ENCODE measurements at regions not wholly inside any gene's neighbourhood (a gene's known extent, or its start where the extent isn't known, plus 50 kb on each side); places are given as distances from the start of the nearest gene placed in this dataset.
A peak's percentile ranks its signal among the peaks of the same experiment; 100 is the strongest.
"Not testable (repeated sequence)": the region's sequence is repeated elsewhere in the genome, so short reads cannot be mapped to it uniquely, and the experiment has no call there.

DNA sequence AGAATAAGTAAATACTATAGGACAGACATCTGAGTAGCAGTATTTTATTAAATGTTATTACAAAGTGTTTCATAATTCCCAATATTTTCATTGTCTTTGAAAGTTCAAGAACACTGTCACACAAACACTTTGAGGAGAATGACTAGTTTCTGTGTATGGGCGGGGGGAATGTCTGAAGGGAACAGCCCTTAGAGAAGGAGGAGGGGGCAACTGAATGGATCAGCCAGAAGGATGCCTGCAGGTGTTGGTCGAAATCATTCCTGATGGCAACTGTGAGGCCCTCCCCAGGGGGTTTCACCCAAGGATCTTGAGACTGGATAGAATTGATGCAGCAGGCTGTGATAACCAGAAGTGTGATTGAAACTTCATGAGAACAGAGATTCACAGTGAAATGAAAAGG lies 223.2 kb upstream of the C1orf87 start:
- DNase-seq: no peak

DNA sequence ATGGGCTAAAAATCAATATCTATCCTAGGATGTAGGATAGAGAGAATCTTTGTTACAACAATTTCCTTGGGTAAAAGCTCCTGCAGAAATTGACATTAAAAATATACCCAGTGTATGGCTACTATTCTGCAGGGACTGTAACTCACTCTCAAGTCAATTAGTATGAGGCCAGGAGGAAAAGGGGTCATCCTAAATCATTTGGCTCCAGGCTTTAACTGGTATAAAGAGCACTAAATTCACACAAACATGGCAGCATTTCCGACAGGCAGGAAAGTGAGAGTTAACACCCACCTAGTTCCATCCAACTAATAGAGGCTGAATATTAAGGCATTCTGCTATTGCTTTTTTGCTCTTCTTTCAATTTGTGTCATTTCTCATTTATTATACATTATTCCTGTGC lies 218.6 kb upstream of the C1orf87 start:
- no peak for DNase-seq

DNA sequence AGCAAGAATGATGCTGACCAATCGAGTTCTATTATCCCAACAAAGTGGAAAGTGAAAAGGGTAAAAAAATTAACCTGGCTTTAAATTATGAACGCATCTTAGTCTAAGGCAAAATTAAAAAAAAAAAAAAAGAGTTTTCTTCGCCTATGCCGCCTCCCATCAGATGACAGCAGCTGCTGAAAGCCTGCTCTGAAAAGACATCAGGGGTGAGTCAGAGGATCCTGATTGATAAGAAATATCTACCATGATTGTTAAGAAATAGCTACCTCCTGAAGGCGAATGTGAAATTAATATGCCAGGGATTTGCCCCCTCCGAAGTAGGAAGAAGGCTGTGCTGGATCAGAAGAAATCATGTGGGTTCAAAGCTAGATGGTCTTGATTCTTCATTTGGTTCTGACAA lies 216.8 kb upstream of the C1orf87 start:
- DNase-seq: no peak

DNA sequence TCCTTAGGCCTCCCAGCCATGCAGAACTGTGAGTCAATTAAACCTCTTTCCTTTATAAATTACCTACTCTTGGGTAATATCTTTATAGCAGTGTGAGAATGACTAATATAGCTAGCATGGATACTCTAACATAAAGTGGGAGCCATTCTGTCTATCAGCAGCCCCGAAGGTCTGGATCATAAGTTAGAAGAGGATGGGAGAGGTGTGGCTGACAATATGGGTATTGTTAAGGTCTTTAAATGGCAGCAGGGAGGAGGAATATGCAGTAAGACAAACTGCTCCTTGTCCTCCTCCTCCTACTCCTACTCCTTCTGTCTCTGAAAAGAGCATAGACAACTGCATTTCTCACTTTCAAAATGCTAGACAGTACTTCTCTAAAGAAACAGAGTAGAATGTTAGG lies 214.0 kb upstream of the C1orf87 start:
- DNase-seq: no peak

GRCh38 chr1:60283690-60284089 lies 210.1 kb upstream of the C1orf87 start:
- no peak for DNase-seq

- peak; percentile 83 for DNase-seq
Measured at GRCh38 chr1:60281360-60281932, 207.9 kb upstream of the C1orf87 start.

DNA sequence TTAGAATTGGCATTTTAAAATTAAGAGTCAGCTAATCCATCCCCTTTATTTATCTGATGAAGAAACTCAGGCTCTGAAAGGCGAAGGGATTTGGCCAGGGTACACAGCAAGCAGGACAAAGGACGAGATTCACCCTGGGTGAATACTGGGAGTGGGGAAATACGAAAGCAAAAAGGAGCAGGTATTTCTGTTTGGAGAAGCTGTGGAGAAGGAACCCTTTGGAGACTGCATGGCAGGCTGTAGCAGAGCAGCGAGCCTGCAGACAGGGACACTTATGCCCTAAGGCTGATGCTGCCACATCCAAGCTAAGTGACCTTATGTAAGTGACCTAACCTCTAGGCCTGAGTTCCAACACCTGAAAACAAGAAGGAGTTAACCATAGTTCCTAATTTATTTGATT lies 207.2 kb upstream of the C1orf87 start:
- DNase-seq: no peak

DNA sequence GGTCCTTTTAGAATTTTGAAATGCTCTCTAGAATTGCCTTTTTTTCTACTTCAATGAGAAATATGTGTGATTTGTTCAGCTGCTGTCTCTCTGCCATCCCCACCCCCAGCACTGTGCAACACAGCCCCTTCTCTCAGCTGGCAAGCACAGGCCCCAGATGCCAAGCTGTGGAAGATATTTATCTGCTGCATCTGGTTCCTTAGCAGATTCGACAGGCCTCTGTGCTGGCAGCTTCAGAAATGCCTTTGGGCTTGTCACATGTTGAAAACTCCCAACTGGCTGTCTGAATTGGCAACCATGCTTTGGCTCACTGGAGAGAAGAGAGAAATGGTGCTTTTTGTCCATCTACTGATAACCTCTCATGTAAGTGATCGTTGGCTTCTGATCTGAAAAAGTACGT lies 206.7 kb upstream of the C1orf87 start:
- peak; percentile 21 for DNase-seq

- DNase-seq: peak; percentile 58
Measured at GRCh38 chr1:60279798-60280197, 206.2 kb upstream of the C1orf87 start.

- DNase-seq: no peak
Measured at GRCh38 chr1:60277269-60277668, 203.7 kb upstream of the C1orf87 start.

DNA sequence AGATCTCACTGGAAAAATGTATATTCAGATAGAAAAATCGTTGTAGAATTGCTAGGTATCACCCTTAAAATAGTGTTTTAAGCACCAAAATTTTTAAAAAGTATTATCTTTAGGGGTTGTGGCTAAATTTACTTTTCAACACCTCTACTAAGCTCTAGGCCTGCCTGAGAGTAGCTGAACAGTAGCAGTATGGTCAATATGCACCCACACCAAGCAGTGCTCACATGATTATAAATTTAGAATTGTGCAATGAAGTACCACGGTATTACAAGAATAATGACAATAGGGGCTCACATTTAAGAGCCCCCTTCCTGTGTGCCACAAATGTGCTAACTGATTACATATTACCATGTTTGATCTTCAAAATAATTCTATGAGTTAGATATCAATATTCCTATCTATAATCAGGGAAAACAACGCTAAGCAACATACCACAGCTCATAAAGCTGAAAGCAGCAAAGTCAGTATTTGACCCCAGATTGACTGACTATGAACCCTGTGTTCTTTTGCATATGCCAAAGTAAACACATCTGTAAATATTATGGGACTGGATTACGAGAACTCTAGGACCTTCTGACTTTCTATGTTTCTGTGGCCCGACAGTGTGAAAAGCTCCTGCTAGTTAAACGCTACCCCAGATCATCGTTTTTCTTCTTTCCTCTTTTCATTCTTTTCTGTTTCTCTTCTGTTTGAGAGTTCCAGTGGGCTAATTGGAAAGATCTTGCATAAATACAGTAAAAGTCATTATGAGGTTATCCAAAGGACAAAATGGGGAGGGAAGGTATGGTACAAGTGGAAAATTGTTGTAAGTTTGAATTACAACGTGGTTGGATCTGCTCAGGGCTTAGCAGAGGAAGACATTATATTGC lies 201.1 kb upstream of the C1orf87 start:
- DNase-seq: no peak

DNA sequence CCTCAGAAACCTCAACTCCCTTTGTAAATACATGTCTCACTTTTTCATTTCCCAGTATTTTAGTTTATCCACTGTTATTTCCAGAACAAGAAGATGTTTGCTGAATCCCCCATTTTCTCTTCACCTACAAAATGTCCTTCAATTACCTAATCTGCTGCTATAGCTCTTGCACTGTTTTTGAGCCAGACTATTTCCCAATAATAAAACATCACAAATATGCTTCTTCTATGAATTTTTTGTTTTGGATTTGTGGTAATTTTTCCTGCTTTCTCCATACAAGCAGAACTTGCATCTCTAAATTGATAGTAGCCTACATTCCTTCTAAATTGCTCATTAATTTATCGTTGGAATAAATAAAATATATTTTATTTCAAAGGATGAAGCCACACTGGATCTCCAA lies 199.6 kb upstream of the C1orf87 start:
- DNase-seq: no peak

- no peak for DNase-seq
Measured at GRCh38 chr1:60271041-60271440, 197.5 kb upstream of the C1orf87 start.

GRCh38 chr1:60268451-60268850 lies 194.9 kb upstream of the C1orf87 start:
- no peak for DNase-seq

DNA sequence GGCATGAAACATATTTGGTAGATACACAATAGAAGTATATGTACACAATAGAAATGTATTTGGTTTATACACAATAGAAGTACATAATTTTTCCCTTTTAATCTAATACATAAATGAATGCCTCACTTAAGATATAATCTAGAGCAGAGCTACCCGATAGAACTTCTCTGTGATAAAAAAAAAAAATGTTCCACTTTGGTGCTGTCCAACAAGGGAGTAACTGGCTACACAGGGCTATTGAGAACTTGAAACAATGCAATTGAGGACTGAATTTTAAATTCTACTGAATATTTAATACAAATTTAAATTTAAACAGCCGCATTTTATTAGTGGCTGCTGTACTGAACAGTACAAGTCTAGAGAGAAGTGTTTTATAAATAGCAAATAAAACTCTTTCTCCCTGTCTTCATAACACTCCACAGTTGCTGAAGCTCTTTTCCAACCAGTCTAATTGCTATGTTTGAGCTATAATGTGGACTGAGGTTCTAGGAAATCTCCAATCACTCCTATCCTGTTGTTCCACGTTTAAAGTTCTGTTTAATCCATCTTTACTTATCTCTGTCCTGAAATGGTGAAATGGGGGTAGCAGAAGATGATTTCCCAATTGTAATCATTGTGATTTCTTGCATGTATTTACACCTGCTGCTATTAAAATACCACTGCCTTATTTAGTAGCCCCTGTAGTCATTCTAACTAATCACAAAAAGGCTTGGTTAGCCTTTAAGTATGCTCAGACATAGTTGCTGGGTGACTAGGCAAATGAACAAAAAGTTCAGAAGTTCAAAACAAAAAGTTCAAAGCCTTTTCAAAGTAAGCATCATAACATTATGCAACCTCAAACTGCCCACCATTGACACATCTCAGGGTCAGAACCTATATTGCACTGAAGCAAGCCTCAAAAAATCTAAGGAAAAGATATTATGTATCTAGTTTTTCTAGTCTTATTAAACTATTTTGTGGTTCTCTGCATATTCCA lies 192.3 kb upstream of the C1orf87 start:
- peak; percentile 73 for DNase-seq

- no peak for DNase-seq
Measured at GRCh38 chr1:60262701-60263100, 189.1 kb upstream of the C1orf87 start.

- no peak for DNase-seq
Measured at GRCh38 chr1:60257531-60257930, 184.0 kb upstream of the C1orf87 start.

- peak; percentile 57 for DNase-seq
Measured at GRCh38 chr1:60255565-60255964, 182.0 kb upstream of the C1orf87 start.

- DNase-seq: no peak
Measured at GRCh38 chr1:60251426-60251825, 177.9 kb upstream of the C1orf87 start.

GRCh38 chr1:60247467-60247866 lies 173.9 kb upstream of the C1orf87 start:
- not testable (repeated sequence) for DNase-seq

- DNase-seq: no peak
Measured at GRCh38 chr1:60245324-60245723, 171.8 kb upstream of the C1orf87 start.

DNA sequence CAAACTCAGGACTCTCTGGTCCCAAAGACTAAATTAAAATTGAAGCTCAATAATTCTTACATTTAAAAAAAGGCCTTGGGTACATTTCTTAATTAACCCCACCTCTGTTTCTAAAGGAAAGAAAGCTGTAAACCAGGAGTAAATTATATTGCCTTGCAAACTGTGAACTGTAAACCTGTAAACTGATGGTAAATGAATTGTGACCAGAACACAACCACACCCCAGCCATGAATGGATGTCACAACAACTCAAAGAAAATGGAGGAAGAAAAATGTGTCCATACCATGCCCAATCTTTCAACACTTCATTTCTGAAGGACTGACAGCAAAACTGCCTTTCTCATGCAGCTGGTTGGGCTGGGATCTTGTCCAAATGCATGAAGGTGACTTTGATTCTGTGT lies 171.3 kb upstream of the C1orf87 start:
- DNase-seq: no peak

- no peak for DNase-seq
Measured at GRCh38 chr1:60235275-60235674, 161.7 kb upstream of the C1orf87 start.
